Upper lobe of right lung (tissue), 1 donor: ENCODE measurements at regions not wholly inside any gene's neighbourhood (a gene's known extent, or its start where the extent isn't known, plus 50 kb on each side); places are given as distances from the start of the nearest gene placed in this dataset.

Experiments
- ATAC-seq: fragments of 200-7000 bp; cut with Tn5 transposase; one replicate; pipeline ENCODE4 v1.9.1; 2020; ENCODE audit warnings: mild to moderate bottlenecking, moderate library complexity
- DNase-seq: peaks from one replicate; pipeline ENCODE4 v3.0.0-alpha.2; 2020
- H3K27ac ChIP-seq: fragments of 200-600 bp; one replicate; pipeline ENCODE4 v1.8.0; 2022
- H3K27me3 ChIP-seq: fragments of 200-600 bp; one replicate; pipeline ENCODE4 v1.8.0; 2022; ENCODE audit warnings: mild to moderate bottlenecking
- H3K36me3 ChIP-seq: fragments of 200-600 bp; one replicate; pipeline ENCODE4 v1.8.0; 2022
- H3K4me1 ChIP-seq: fragments of 200-600 bp; one replicate; pipeline ENCODE4 v1.8.0; 2022
- H3K4me3 ChIP-seq: fragments of 200-600 bp; one replicate; pipeline ENCODE4 v1.8.0; 2022; ENCODE audit warnings: mild to moderate bottlenecking
- H3K9me3 ChIP-seq: fragments of 200-600 bp; one replicate; pipeline ENCODE4 v1.8.0; 2022
- CTCF ChIP-seq: fragments of 200-600 bp; IDR thresholded peaks from one replicate; pipeline ENCODE4 v1.8.0; 2022; ENCODE audit warnings: antibody characterized with exemption
- intact Hi-C: fragments of 100-400 bp; cut with DNase I; formaldehyde crosslinking; loops from one replicate; pipeline ENCODE4 v1.11.0; 2022
- donor health status: DM: no; HTN: yes; CAD: no; lungs with severe emphysema.

- no peaks in the 10 kb centered on the region for H3K36me3 ChIP-seq
- intact Hi-C loops: no loop called here
- H3K4me3 ChIP-seq: no peak overlapping the region
- no peak for ATAC-seq
- peaks cover 12% of the 10 kb centered on the region for H3K27me3 ChIP-seq
- no peak for TF ChIP-seq CTCF
- H3K27ac ChIP-seq: no peak overlapping the region
- no peak for DNase-seq
- H3K9me3 ChIP-seq: no peaks in the 10 kb centered on the region
- H3K4me1 ChIP-seq: no peaks in the 10 kb centered on the region
Observed at GRCh38 chr17:79529661-79530081, 81.2 kb downstream of the RBFOX3 start.

GRCh38 chr17:79528592-79529125 is 82.2 kb downstream of the RBFOX3 start:
- no peak for TF ChIP-seq CTCF
- no peak for ATAC-seq
- Histone ChIP-seq H3K9me3 (no peaks in the 10 kb centered on the region), H3K27ac (no peak overlapping the region), H3K36me3 (no peaks in the 10 kb centered on the region), H3K4me3 (no peak overlapping the region), H3K4me1 (no peaks in the 10 kb centered on the region), H3K27me3 (peaks cover 15% of the 10 kb centered on the region)
- intact Hi-C loops: no loop called here
- no peak for DNase-seq

- Histone ChIP-seq H3K27me3 (peaks cover 16% of the 10 kb centered on the region), H3K9me3 (no peaks in the 10 kb centered on the region), H3K4me1 (no peaks in the 10 kb centered on the region), H3K36me3 (no peaks in the 10 kb centered on the region), H3K27ac (no peak overlapping the region), H3K4me3 (no peak overlapping the region)
- intact Hi-C loops: no loop called here
- TF ChIP-seq CTCF: no peak
- ATAC-seq (no peak), DNase-seq (no peak)
Observed at GRCh38 chr17:79527306-79527705, 83.5 kb downstream of the RBFOX3 start.

GRCh38 chr17:79525793-79526677 is 84.8 kb downstream of the RBFOX3 start:
- intact Hi-C loops: no loop called here
- H3K4me1 ChIP-seq: no peaks in the 10 kb centered on the region
- H3K27ac ChIP-seq: no peak overlapping the region
- ATAC-seq: no peak
- DNase-seq: no peak
- H3K4me3 ChIP-seq: no peak overlapping the region
- H3K36me3 ChIP-seq: no peaks in the 10 kb centered on the region
- no peak for TF ChIP-seq CTCF
- H3K9me3 ChIP-seq: no peaks in the 10 kb centered on the region
- peaks cover 21% of the 10 kb centered on the region for H3K27me3 ChIP-seq

GRCh38 chr17:79524213-79525187 is 86.4 kb downstream of the RBFOX3 start:
- no peak for TF ChIP-seq CTCF

More at GRCh38 chr17:79524213-79525187, 86.4 kb downstream of the RBFOX3 start:
- Histone ChIP-seq H3K4me1 (no peaks in the 10 kb centered on the region), H3K27ac (no peak overlapping the region), H3K36me3 (no peaks in the 10 kb centered on the region), H3K27me3 (peaks cover 27% of the 10 kb centered on the region), H3K4me3 (no peak overlapping the region), H3K9me3 (no peaks in the 10 kb centered on the region)
- ATAC-seq: no peak
- intact Hi-C loops: no loop called here
- no peak for DNase-seq
